Mammary epithelial cell (primary cell): ENCODE measurements at regions not wholly inside any gene's neighbourhood (a gene's known extent, or its start where the extent isn't known, plus 50 kb on each side); places are given as distances from the start of the nearest gene placed in this dataset.
"Not testable (repeated sequence)": the region's sequence is repeated elsewhere in the genome, so short reads cannot be mapped to it uniquely, and the experiment has no call there.

Source experiments
- EZH2 ChIP-seq: IDR thresholded peaks from 2 replicates; pipeline ENCODE4 v1.6.1; 2012; ENCODE audit warnings: low read length, inconsistent platforms, borderline replicate concordance
- TF ChIP-seq, protein P1 (sequence below), 2 donors: IDR thresholded peaks in 1 of 2; conservative IDR thresholded peaks in 1 of 2; 2 replicates each; pipeline ENCODE4 v1.5.1; 2011 to 2012; ENCODE audit warnings: inconsistent platforms in 2 of 2, low read length in 2 of 2, mild to moderate bottlenecking in 2 of 2, control low read depth in 1 of 2, low read depth in 1 of 2; ENCODE audit not compliant: insufficient read depth in 1 of 2; ENCODE audit errors: extremely low read depth in 1 of 2

DNA sequence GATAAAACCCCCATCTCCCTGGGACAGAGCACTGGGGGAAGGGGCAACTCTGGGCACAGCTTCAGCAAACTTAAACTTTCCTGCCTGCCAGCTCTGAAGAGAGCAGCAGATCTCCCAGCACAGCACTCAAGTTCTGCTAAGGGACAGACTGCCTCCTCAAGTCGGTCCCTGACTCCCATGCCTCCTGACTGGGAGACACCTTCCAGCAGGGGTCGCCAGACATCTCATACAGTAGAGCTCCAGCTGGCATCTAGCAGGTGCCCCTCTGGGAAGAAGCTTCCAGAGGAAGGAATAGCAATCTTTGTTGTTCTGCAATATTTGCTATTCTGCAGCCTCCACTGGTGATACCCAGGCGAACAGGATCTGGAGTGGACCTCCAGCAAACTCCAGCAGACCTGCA lies 194.7 kb downstream of the RFPL4B start:
- TF ChIP-seq EZH2 = not testable (repeated sequence)
- TF ChIP-seq, protein P1, sequence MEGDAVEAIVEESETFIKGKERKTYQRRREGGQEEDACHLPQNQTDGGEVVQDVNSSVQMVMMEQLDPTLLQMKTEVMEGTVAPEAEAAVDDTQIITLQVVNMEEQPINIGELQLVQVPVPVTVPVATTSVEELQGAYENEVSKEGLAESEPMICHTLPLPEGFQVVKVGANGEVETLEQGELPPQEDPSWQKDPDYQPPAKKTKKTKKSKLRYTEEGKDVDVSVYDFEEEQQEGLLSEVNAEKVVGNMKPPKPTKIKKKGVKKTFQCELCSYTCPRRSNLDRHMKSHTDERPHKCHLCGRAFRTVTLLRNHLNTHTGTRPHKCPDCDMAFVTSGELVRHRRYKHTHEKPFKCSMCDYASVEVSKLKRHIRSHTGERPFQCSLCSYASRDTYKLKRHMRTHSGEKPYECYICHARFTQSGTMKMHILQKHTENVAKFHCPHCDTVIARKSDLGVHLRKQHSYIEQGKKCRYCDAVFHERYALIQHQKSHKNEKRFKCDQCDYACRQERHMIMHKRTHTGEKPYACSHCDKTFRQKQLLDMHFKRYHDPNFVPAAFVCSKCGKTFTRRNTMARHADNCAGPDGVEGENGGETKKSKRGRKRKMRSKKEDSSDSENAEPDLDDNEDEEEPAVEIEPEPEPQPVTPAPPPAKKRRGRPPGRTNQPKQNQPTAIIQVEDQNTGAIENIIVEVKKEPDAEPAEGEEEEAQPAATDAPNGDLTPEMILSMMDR (conservative IDR thresholded peaks at IDR 0.05 in 1 of 2, IDR thresholded peaks at IDR 0.05 in 1 of 2; ENCODE audit: extremely low read depth in 1 of 2, insufficient read depth in 1 of 2, low read depth in 1 of 2, low read length in 2 of 2) = not testable (repeated sequence)
